ENCODE measurements at regions not wholly inside any gene's neighbourhood (a gene's known extent, or its start where the extent isn't known, plus 50 kb on each side); places are given as distances from the start of the nearest gene placed in this dataset.
"Not testable (repeated sequence)": the region's sequence is repeated elsewhere in the genome, so short reads cannot be mapped to it uniquely, and the experiment has no call there.

GRCh38 chr7:52777051-52777822 is 258.2 kb upstream of the POM121L12 start:
- DNase-seq: no peak

GRCh38 chr7:52775876-52776275 is 259.6 kb upstream of the POM121L12 start:
- no peak for DNase-seq

- DNase-seq: no peak
Measured at GRCh38 chr7:52771177-52771576, 264.3 kb upstream of the POM121L12 start.

- DNase-seq: no peak
Measured at GRCh38 chr7:52764492-52765169, 270.8 kb upstream of the POM121L12 start.

- DNase-seq: peak; percentile 21
Measured at GRCh38 chr7:52758356-52758755, 277.1 kb upstream of the POM121L12 start.

GRCh38 chr7:52753855-52754254 is 281.6 kb upstream of the POM121L12 start:
- no peak for DNase-seq

GRCh38 chr7:52752891-52753290 is 282.5 kb upstream of the POM121L12 start:
- no peak for DNase-seq

- DNase-seq: no peak
Measured at GRCh38 chr7:52749880-52750279, 285.6 kb upstream of the POM121L12 start.

- DNase-seq: no peak
Measured at GRCh38 chr7:52747817-52748216, 287.6 kb upstream of the POM121L12 start.

- DNase-seq: no peak
Measured at GRCh38 chr7:52741670-52742290, 293.7 kb upstream of the POM121L12 start.

- no peak for DNase-seq
Measured at GRCh38 chr7:52735656-52736055, 299.8 kb upstream of the POM121L12 start.

GRCh38 chr7:52728683-52729082 is 306.8 kb upstream of the POM121L12 start:
- DNase-seq: not testable (repeated sequence)

- DNase-seq: no peak
Measured at GRCh38 chr7:52727632-52728031, 307.8 kb upstream of the POM121L12 start.

- no peak for DNase-seq
Measured at GRCh38 chr7:52726986-52727385, 308.4 kb upstream of the POM121L12 start.

GRCh38 chr7:52726493-52726892 is 308.9 kb upstream of the POM121L12 start:
- no peak for DNase-seq

GRCh38 chr7:52723606-52724005 is 311.8 kb upstream of the POM121L12 start:
- DNase-seq: no peak

GRCh38 chr7:52720856-52721255 is 314.6 kb upstream of the POM121L12 start:
- no peak for DNase-seq

- DNase-seq: no peak
Measured at GRCh38 chr7:52719677-52720076, 315.8 kb upstream of the POM121L12 start.

- no peak for DNase-seq
Measured at GRCh38 chr7:52715701-52716100, 319.7 kb upstream of the POM121L12 start.

- DNase-seq: no peak
Measured at GRCh38 chr7:52712938-52713337, 322.5 kb upstream of the POM121L12 start.

GRCh38 chr7:52711951-52712350 is 323.5 kb upstream of the POM121L12 start:
- no peak for DNase-seq

GRCh38 chr7:52708846-52709245 is 326.6 kb upstream of the POM121L12 start:
- DNase-seq: no peak

GRCh38 chr7:52705768-52706167 is 329.7 kb upstream of the POM121L12 start:
- DNase-seq: no peak

GRCh38 chr7:52700349-52700748 is 335.1 kb upstream of the POM121L12 start:
- no peak for DNase-seq

Data from skin of body (tissue), 1 donor.